M059J (cell line): ENCODE measurements at regions not wholly inside any gene's neighbourhood (a gene's known extent, or its start where the extent isn't known, plus 50 kb on each side); places are given as distances from the start of the nearest gene placed in this dataset.
"Not testable (repeated sequence)": the region's sequence is repeated elsewhere in the genome, so short reads cannot be mapped to it uniquely, and the experiment has no call there.

Experiments
- DNase-seq: peaks from one replicate; pipeline ENCODE4 v3.0.0-alpha.2; 2012; ENCODE audit warnings: low read depth

GRCh38 chr7:13778967-13779366, 210.5 kb downstream of the ETV1 start:
- DNase-seq: peak; percentile 88

- DNase-seq: peak; percentile 39
Observed at GRCh38 chr7:13790611-13791010, 198.9 kb downstream of the ETV1 start.

- DNase-seq: no peak
Observed at GRCh38 chr7:13792208-13792607, 197.3 kb downstream of the ETV1 start.

- DNase-seq: no peak
Observed at GRCh38 chr7:13793926-13794325, 195.5 kb downstream of the ETV1 start.

GRCh38 chr7:13794581-13794980, 194.9 kb downstream of the ETV1 start:
- peak; percentile 11 for DNase-seq

GRCh38 chr7:13797545-13797944, 191.9 kb downstream of the ETV1 start:
- no peak for DNase-seq

- DNase-seq: peak; percentile 84
Observed at GRCh38 chr7:13800694-13801448, 188.6 kb downstream of the ETV1 start.

- no peak for DNase-seq
Observed at GRCh38 chr7:13801669-13802068, 187.8 kb downstream of the ETV1 start.

GRCh38 chr7:13802651-13803050, 186.8 kb downstream of the ETV1 start:
- DNase-seq: no peak

- DNase-seq: no peak
Observed at GRCh38 chr7:13803134-13803533, 186.3 kb downstream of the ETV1 start.

- not testable (repeated sequence) for DNase-seq
Observed at GRCh38 chr7:13806089-13806867, 183.2 kb downstream of the ETV1 start.

GRCh38 chr7:13817230-13817629, 172.2 kb downstream of the ETV1 start:
- not testable (repeated sequence) for DNase-seq

- peak; percentile 58 for DNase-seq
Observed at GRCh38 chr7:13821152-13821787, 168.2 kb downstream of the ETV1 start.

GRCh38 chr7:13822678-13823077, 166.8 kb downstream of the ETV1 start:
- peak; percentile 79 for DNase-seq

- DNase-seq: no peak
Observed at GRCh38 chr7:13826752-13827151, 162.7 kb downstream of the ETV1 start.

- peak; percentile 29 for DNase-seq
Observed at GRCh38 chr7:13827716-13828115, 161.8 kb downstream of the ETV1 start.

GRCh38 chr7:13829231-13829630, 160.2 kb downstream of the ETV1 start:
- no peak for DNase-seq

- DNase-seq: peak; percentile 53
Observed at GRCh38 chr7:13829914-13830900, 159.3 kb downstream of the ETV1 start.

- no peak for DNase-seq
Observed at GRCh38 chr7:13832346-13832745, 157.1 kb downstream of the ETV1 start.

- no peak for DNase-seq
Observed at GRCh38 chr7:13834328-13834761, 155.1 kb downstream of the ETV1 start.

GRCh38 chr7:13835442-13835841, 154.0 kb downstream of the ETV1 start:
- DNase-seq: no peak
